Gastroesophageal sphincter (tissue), 3 donors: ENCODE measurements at regions not wholly inside any gene's neighbourhood (a gene's known extent, or its start where the extent isn't known, plus 50 kb on each side); places are given as distances from the start of the nearest gene placed in this dataset.

ENCODE experiments used
- EP300 ChIP-seq: sonication (generic); formaldehyde crosslinking; IDR thresholded peaks from one replicate; pipeline ENCODE4 v1.6.1; 2017; ENCODE audit warnings: antibody characterized with exemption, mild to moderate bottlenecking
- TF ChIP-seq, protein P1 (sequence below), 4 experiments: fragments of 200-600 bp in 2 of 4; fragments of 450-650 bp in 2 of 4; sonication (generic) in 1 of 4; IDR thresholded peaks; one replicate each; pipeline ENCODE4 v1.5.1; 2017 to 2019; ENCODE audit warnings: antibody characterized with exemption in 4 of 4, mild to moderate bottlenecking in 2 of 4, moderate library complexity in 2 of 4

- TF ChIP-seq EP300 = no peak
- TF ChIP-seq, protein P1, sequence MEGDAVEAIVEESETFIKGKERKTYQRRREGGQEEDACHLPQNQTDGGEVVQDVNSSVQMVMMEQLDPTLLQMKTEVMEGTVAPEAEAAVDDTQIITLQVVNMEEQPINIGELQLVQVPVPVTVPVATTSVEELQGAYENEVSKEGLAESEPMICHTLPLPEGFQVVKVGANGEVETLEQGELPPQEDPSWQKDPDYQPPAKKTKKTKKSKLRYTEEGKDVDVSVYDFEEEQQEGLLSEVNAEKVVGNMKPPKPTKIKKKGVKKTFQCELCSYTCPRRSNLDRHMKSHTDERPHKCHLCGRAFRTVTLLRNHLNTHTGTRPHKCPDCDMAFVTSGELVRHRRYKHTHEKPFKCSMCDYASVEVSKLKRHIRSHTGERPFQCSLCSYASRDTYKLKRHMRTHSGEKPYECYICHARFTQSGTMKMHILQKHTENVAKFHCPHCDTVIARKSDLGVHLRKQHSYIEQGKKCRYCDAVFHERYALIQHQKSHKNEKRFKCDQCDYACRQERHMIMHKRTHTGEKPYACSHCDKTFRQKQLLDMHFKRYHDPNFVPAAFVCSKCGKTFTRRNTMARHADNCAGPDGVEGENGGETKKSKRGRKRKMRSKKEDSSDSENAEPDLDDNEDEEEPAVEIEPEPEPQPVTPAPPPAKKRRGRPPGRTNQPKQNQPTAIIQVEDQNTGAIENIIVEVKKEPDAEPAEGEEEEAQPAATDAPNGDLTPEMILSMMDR (IDR thresholded peaks at IDR 0.05) = no peak
Observed at GRCh38 chr4:155037031-155037430, 171.4 kb upstream of the NPY2R start.
